SK-N-SH (cell line): ENCODE measurements at regions not wholly inside any gene's neighbourhood (a gene's known extent, or its start where the extent isn't known, plus 50 kb on each side); places are given as distances from the start of the nearest gene placed in this dataset.

Experiments used
- CTCF ChIA-PET: fragments of 300-600, 350-600 bp; formaldehyde crosslinking; extraction: SDS; loops from one replicate; lab custom pipeline; 2021; lab: Yijun Ruan, JAX
- POLR2A ChIA-PET: fragments of 350-600 bp; sonication (Branson Sonifier 250); formaldehyde crosslinking; extraction: SDS; loops from one replicate; lab custom pipeline; 2020; ENCODE audit warnings: antibody characterized with exemption, inconsistent platforms; lab: Yijun Ruan, JAX
- DNase-seq: peaks from one replicate; pipeline ENCODE4 v3.0.0; 2012
- H2AFZ ChIP-seq: fragments of 200-600 bp; sonication (generic); 2 replicates; pipeline ENCODE4 v1.8.1; 2016; ENCODE audit warnings: antibody characterized with exemption, mild to moderate bottlenecking, low read depth
- H3F3A ChIP-seq: fragments of 200-600 bp; sonication (generic); replicated peaks from 2 replicates; pipeline ENCODE3; 2016; ENCODE audit warnings: antibody characterized with exemption, mild to moderate bottlenecking; ENCODE audit not compliant: insufficient read depth
- H3K27ac ChIP-seq, 2 experiments: fragments of 200-500 bp in 1 of 2; fragments of 200-600 bp in 1 of 2; sonication (Bioruptor generic) in 1 of 2; sonication (generic), shearing (Covaris generic) in 1 of 2; 2 replicates each; pipeline versions ENCODE4 v1.5.1 to v1.6.1; 2014 to 2016; ENCODE audit warnings: low read depth in 2 of 2, inconsistent platforms in 1 of 2, low read length in 1 of 2, mild to moderate bottlenecking in 1 of 2, mixed read lengths in 1 of 2
- H3K27me3 ChIP-seq: fragments of 200-600 bp; sonication (generic), shearing (Covaris generic); 2 replicates; pipeline ENCODE4 v1.6.1; 2016; ENCODE audit warnings: mixed run types; ENCODE audit not compliant: insufficient read depth
- H3K36me3 ChIP-seq, 2 experiments: fragments of 200-500 bp in 1 of 2; fragments of 200-600 bp in 1 of 2; sonication (Bioruptor generic) in 1 of 2; sonication (generic) in 1 of 2; replicated peaks in 1 of 2; 2 replicates each; pipeline versions ENCODE3 to v1.5.1; 2014 to 2016; ENCODE audit warnings: low read length in 1 of 2, mild to moderate bottlenecking in 1 of 2; ENCODE audit not compliant: insufficient read depth in 2 of 2, control insufficient read depth in 1 of 2
- H3K4me1 ChIP-seq, 2 experiments: fragments of 200-500 bp in 1 of 2; fragments of 200-600 bp in 1 of 2; sonication (Bioruptor generic) in 1 of 2; sonication (generic), shearing (Covaris generic) in 1 of 2; 2 replicates each; pipeline versions ENCODE4 v1.5.1 to v1.6.1; 2014 to 2016; ENCODE audit warnings: low read depth in 1 of 2, low read length in 1 of 2, mixed run types in 1 of 2; ENCODE audit not compliant: insufficient read depth in 2 of 2, control insufficient read depth in 1 of 2
- H3K4me2 ChIP-seq: fragments of 200-600 bp; sonication (generic), shearing (Covaris generic); 2 replicates; pipeline ENCODE4 v1.6.1; 2017; ENCODE audit warnings: mixed run types
- H3K4me3 ChIP-seq, 2 experiments: fragments of 200-500 bp in 1 of 2; fragments of 200-600 bp in 1 of 2; sonication (Bioruptor generic) in 1 of 2; sonication (generic), shearing (Covaris generic) in 1 of 2; 2 replicates each; pipeline versions ENCODE4 v1.5.1 to v1.8.1; 2014 to 2016; ENCODE audit warnings: low read depth in 2 of 2, inconsistent platforms in 1 of 2, low read length in 1 of 2, mild to moderate bottlenecking in 1 of 2, mixed read lengths in 1 of 2, moderate library complexity in 1 of 2
- H3K79me2 ChIP-seq: fragments of 200-600 bp; sonication (generic); 2 replicates; pipeline ENCODE4 v1.8.1; 2017; ENCODE audit warnings: mild to moderate bottlenecking; ENCODE audit not compliant: insufficient read depth
- H3K9ac ChIP-seq: fragments of 200-600 bp; sonication (generic); 2 replicates; pipeline ENCODE4 v1.6.1; 2017; ENCODE audit warnings: mixed run types
- H3K9me2 ChIP-seq: fragments of 200-600 bp; sonication (generic); 2 replicates; pipeline ENCODE4 v1.6.1; 2017; ENCODE audit warnings: mixed run types
- H3K9me3 ChIP-seq: fragments of 200-600 bp; sonication (generic); 2 replicates; pipeline ENCODE4 v1.6.1; 2017; ENCODE audit warnings: mixed run types, mild to moderate bottlenecking, moderate library complexity
- H4K20me1 ChIP-seq: fragments of 200-600 bp; sonication (generic); 2 replicates; pipeline ENCODE4 v1.6.1; 2017; ENCODE audit warnings: mild to moderate bottlenecking, mixed run types; ENCODE audit not compliant: insufficient read depth
- EP300 ChIP-seq, 2 experiments: IDR thresholded peaks; 2 replicates each; pipeline versions ENCODE4 v1.4.0 to v1.6.1; 2012; ENCODE audit warnings: borderline replicate concordance in 1 of 2, low read depth in 1 of 2, low read length in 1 of 2
- FOSL2 ChIP-seq: IDR thresholded peaks from 2 replicates; pipeline ENCODE4 v1.4.0; 2012; ENCODE audit warnings: low read depth, mild to moderate bottlenecking, moderate library complexity, borderline replicate concordance
- GATA2 ChIP-seq: sonication (generic); formaldehyde crosslinking; IDR thresholded peaks from 2 replicates; pipeline ENCODE4 v1.5.0; 2020; ENCODE audit warnings: mild to moderate bottlenecking, missing genetic modification reagents
- JUND ChIP-seq: IDR thresholded peaks from 2 replicates; pipeline ENCODE4 v1.4.0; 2012
- MXI1 ChIP-seq: IDR thresholded peaks from 2 replicates; pipeline ENCODE4 v1.6.1; 2012; ENCODE audit warnings: mild to moderate bottlenecking, low read depth, low read length, improper control_type of control experiment
- NFIC ChIP-seq: IDR thresholded peaks from 2 replicates; pipeline ENCODE4 v1.4.0; 2012; ENCODE audit warnings: borderline replicate concordance
- POLR2AphosphoS5 ChIP-seq: IDR thresholded peaks from 2 replicates; pipeline ENCODE4 v1.6.1; 2012; ENCODE audit warnings: low read depth, low read length
- SMC3 ChIP-seq: IDR thresholded peaks from 2 replicates; pipeline ENCODE4 v1.6.1; 2012; ENCODE audit warnings: low read depth, low read length, improper control_type of control experiment
- TAF1 ChIP-seq: IDR thresholded peaks from 2 replicates; pipeline ENCODE4 v1.6.1; 2012; ENCODE audit warnings: low read depth, mild to moderate bottlenecking, low read length, moderate library complexity, borderline replicate concordance
- TF ChIP-seq, protein P1 (sequence below): fragments of 200-600 bp; sonication (generic); IDR thresholded peaks from 2 replicates; pipeline ENCODE4 v1.6.1; 2017; ENCODE audit warnings: antibody characterized with exemption, mild to moderate bottlenecking, moderate library complexity
- TF ChIP-seq, protein P2 (sequence below): IDR thresholded peaks from 2 replicates; pipeline ENCODE4 v1.6.1; 2012; ENCODE audit warnings: mild to moderate bottlenecking, low read depth, low read length, moderate library complexity
- TF ChIP-seq, protein P3 (sequence below): IDR thresholded peaks from 2 replicates; pipeline ENCODE4 v1.4.0; 2012; ENCODE audit warnings: low read depth, borderline replicate concordance
- TF ChIP-seq, protein P4 (sequence below): IDR thresholded peaks from 2 replicates; pipeline ENCODE4 v1.4.0; 2012; ENCODE audit warnings: low read depth, borderline replicate concordance

DNA sequence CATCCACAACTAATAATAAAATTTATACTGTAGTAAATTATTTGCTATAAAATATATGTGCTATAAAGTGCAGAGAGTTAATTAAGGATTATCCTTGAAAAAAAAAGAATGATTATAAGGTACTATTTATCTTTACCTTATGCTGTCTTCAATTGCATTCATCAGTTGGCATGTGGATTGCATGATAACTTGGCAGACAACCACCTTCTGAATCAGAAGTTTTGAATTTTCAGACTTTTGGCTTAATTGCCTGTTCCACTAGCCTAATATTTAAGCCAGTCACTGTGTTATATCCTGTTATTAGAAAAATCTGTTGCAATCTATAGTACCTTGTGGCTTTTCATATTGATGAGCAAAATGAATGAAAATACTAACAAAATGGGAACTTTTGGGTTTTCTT, 1040.3 kb upstream of the PCDH10 start:
- Histone ChIP-seq H3K4me2 (no peak overlapping the region), H3K9me3 (no peaks in the 10 kb centered on the region), H3K4me1 (no peaks in the 10 kb centered on the region), H4K20me1 (no peaks in the 10 kb centered on the region), H3K36me3 (no peaks in the 10 kb centered on the region), H3K9me2 (no peaks in the 10 kb centered on the region; the same call in 1 of the 2 replicates), H3K79me2 (no peaks in the 10 kb centered on the region), H3K9ac (no peak overlapping the region), H3K27me3 (no peaks in the 10 kb centered on the region), H3F3A (no peaks in the 10 kb centered on the region), H3K4me3 (no peak overlapping the region), H2AFZ (no peak overlapping the region), H3K27ac (no peak overlapping the region)
- DNase-seq, result no peak
- TF ChIP-seq JUND (no peak), GATA2 (CRISPR knock-in tag) (no peak), TAF1 (no peak), POLR2AphosphoS5 (no peak), EP300 (IDR thresholded peaks at IDR 0.05; ENCODE audit: borderline replicate concordance in 1 of 2, low read depth in 1 of 2, low read length in 1 of 2) (no peak), MXI1 (no peak), NFIC (no peak), SMC3 (no peak), FOSL2 (no peak)
- TF ChIP-seq, protein P1, sequence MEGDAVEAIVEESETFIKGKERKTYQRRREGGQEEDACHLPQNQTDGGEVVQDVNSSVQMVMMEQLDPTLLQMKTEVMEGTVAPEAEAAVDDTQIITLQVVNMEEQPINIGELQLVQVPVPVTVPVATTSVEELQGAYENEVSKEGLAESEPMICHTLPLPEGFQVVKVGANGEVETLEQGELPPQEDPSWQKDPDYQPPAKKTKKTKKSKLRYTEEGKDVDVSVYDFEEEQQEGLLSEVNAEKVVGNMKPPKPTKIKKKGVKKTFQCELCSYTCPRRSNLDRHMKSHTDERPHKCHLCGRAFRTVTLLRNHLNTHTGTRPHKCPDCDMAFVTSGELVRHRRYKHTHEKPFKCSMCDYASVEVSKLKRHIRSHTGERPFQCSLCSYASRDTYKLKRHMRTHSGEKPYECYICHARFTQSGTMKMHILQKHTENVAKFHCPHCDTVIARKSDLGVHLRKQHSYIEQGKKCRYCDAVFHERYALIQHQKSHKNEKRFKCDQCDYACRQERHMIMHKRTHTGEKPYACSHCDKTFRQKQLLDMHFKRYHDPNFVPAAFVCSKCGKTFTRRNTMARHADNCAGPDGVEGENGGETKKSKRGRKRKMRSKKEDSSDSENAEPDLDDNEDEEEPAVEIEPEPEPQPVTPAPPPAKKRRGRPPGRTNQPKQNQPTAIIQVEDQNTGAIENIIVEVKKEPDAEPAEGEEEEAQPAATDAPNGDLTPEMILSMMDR, result no peak
- TF ChIP-seq, protein P2, sequence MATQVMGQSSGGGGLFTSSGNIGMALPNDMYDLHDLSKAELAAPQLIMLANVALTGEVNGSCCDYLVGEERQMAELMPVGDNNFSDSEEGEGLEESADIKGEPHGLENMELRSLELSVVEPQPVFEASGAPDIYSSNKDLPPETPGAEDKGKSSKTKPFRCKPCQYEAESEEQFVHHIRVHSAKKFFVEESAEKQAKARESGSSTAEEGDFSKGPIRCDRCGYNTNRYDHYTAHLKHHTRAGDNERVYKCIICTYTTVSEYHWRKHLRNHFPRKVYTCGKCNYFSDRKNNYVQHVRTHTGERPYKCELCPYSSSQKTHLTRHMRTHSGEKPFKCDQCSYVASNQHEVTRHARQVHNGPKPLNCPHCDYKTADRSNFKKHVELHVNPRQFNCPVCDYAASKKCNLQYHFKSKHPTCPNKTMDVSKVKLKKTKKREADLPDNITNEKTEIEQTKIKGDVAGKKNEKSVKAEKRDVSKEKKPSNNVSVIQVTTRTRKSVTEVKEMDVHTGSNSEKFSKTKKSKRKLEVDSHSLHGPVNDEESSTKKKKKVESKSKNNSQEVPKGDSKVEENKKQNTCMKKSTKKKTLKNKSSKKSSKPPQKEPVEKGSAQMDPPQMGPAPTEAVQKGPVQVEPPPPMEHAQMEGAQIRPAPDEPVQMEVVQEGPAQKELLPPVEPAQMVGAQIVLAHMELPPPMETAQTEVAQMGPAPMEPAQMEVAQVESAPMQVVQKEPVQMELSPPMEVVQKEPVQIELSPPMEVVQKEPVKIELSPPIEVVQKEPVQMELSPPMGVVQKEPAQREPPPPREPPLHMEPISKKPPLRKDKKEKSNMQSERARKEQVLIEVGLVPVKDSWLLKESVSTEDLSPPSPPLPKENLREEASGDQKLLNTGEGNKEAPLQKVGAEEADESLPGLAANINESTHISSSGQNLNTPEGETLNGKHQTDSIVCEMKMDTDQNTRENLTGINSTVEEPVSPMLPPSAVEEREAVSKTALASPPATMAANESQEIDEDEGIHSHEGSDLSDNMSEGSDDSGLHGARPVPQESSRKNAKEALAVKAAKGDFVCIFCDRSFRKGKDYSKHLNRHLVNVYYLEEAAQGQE, result no peak
- TF ChIP-seq, protein P3, sequence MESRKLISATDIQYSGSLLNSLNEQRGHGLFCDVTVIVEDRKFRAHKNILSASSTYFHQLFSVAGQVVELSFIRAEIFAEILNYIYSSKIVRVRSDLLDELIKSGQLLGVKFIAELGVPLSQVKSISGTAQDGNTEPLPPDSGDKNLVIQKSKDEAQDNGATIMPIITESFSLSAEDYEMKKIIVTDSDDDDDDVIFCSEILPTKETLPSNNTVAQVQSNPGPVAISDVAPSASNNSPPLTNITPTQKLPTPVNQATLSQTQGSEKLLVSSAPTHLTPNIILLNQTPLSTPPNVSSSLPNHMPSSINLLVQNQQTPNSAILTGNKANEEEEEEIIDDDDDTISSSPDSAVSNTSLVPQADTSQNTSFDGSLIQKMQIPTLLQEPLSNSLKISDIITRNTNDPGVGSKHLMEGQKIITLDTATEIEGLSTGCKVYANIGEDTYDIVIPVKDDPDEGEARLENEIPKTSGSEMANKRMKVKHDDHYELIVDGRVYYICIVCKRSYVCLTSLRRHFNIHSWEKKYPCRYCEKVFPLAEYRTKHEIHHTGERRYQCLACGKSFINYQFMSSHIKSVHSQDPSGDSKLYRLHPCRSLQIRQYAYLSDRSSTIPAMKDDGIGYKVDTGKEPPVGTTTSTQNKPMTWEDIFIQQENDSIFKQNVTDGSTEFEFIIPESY, result no peak
- TF ChIP-seq, protein P4, sequence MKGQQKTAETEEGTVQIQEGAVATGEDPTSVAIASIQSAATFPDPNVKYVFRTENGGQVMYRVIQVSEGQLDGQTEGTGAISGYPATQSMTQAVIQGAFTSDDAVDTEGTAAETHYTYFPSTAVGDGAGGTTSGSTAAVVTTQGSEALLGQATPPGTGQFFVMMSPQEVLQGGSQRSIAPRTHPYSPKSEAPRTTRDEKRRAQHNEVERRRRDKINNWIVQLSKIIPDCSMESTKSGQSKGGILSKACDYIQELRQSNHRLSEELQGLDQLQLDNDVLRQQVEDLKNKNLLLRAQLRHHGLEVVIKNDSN, result no peak
- POLR2A ChIA-PET, result no interaction called here
- CTCF ChIA-PET, result no interaction called here
